ENCODE measurements at regions not wholly inside any gene's neighbourhood (a gene's known extent, or its start where the extent isn't known, plus 50 kb on each side); places are given as distances from the start of the nearest gene placed in this dataset.

- in situ Hi-C loops (cut with HindIII; ENCODE audit: low sequenced_read_pairs) = no loop called here
Measured at GRCh38 chr6:114404339-114404955, 61.6 kb upstream of the HS3ST5 start.

GRCh38 chr6:114403858-114404257, 61.0 kb upstream of the HS3ST5 start:
- in situ Hi-C loops (cut with HindIII; ENCODE audit: low sequenced_read_pairs) = no loop called here

GRCh38 chr6:114398481-114398880, 55.7 kb upstream of the HS3ST5 start:
- in situ Hi-C loops (cut with HindIII; ENCODE audit: low sequenced_read_pairs) = no loop called here

Measured in DLD1 (cell line).